ENCODE measurements at regions not wholly inside any gene's neighbourhood (a gene's known extent, or its start where the extent isn't known, plus 50 kb on each side); places are given as distances from the start of the nearest gene placed in this dataset.
"Not testable (repeated sequence)": the region's sequence is repeated elsewhere in the genome, so short reads cannot be mapped to it uniquely, and the experiment has no call there.

DNA sequence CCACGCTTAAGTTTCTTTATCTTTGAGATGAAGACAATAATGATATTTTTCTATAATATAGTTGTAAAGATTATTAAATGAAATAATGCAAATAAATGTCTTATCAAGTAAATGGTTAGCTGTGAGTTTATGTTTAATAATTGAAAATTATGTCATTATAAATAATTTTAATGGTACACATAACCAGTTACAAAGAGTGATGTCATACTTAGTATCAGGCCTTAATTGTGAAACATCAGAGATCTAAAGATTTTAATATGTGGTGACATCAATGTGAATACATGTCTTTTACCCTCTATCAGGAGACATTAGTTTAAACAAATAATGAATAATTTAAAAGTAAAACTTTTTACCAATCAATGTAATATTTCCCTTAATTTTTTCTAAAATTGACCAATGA lies 63.8 kb upstream of the P2RY1 start:
- intact Hi-C loops (cut with DNase I), result no loop called here
- TF ChIP-seq POLR2A (IDR thresholded peaks at IDR 0.05), result no peak
- TF ChIP-seq, protein P1, sequence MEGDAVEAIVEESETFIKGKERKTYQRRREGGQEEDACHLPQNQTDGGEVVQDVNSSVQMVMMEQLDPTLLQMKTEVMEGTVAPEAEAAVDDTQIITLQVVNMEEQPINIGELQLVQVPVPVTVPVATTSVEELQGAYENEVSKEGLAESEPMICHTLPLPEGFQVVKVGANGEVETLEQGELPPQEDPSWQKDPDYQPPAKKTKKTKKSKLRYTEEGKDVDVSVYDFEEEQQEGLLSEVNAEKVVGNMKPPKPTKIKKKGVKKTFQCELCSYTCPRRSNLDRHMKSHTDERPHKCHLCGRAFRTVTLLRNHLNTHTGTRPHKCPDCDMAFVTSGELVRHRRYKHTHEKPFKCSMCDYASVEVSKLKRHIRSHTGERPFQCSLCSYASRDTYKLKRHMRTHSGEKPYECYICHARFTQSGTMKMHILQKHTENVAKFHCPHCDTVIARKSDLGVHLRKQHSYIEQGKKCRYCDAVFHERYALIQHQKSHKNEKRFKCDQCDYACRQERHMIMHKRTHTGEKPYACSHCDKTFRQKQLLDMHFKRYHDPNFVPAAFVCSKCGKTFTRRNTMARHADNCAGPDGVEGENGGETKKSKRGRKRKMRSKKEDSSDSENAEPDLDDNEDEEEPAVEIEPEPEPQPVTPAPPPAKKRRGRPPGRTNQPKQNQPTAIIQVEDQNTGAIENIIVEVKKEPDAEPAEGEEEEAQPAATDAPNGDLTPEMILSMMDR (IDR thresholded peaks at IDR 0.05), result no peak
- H3K27me3 ChIP-seq, result no peaks in the 10 kb centered on the region
- 79 to 84% methylated on average over 1 of the region's 1 CpG for WGBS, 2 donors
- H3K27ac ChIP-seq, result no peak overlapping the region
- no peak for ATAC-seq
- H3K4me1 ChIP-seq, result no peaks in the 10 kb centered on the region
- no peak for DNase-seq
- H3K4me3 ChIP-seq, result no peak overlapping the region
- no peaks in the 10 kb centered on the region for H3K9me3 ChIP-seq
- H3K36me3 ChIP-seq (replicated peaks in 1 of 2; ENCODE audit: insufficient read depth in 1 of 2, low read depth in 2 of 2), result no peaks in the 10 kb centered on the region

DNA sequence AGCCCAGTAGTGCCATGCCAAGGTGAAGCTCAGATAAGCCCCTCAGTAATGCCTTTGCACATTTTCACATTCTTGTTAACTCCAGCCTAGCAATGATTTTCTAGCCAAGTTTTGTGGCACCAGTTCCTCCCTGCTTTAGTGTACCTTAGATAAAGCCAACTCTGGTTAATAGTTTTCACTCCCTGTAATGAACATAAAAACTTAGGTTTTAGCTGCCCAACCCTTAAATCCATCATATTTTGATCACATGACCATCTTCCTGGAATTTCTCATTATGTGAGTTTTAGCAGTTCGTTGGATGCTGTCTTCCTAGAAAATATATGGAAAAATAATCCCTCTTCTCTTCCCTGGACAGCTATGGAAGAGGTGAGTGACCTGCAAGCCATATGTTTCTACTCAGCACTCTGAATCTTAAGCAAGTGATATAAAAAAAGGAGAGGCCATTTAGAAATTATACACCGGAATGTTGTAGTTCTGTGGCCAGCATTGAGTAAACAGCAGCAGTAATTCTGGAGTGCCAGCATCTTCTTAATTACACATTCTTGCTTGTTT lies 62.2 kb upstream of the P2RY1 start:
- H3K4me1 ChIP-seq, result no peaks in the 10 kb centered on the region
- no peaks in the 10 kb centered on the region for H3K36me3 ChIP-seq (replicated peaks in 1 of 2; ENCODE audit: insufficient read depth in 1 of 2, low read depth in 2 of 2)
- DNase-seq, result no peak
- intact Hi-C loops (cut with DNase I), result no loop called here
- no peak for ATAC-seq
- no peaks in the 10 kb centered on the region for H3K9me3 ChIP-seq
- H3K27ac ChIP-seq, result no peak overlapping the region
- H3K27me3 ChIP-seq, result no peaks in the 10 kb centered on the region
- no peak overlapping the region for H3K4me3 ChIP-seq
- TF ChIP-seq, protein P1 (IDR thresholded peaks at IDR 0.05), result no peak
- no peak for TF ChIP-seq POLR2A (IDR thresholded peaks at IDR 0.05)
- WGBS, 2 donors, result 40 to 44% methylated on average over 2 of the region's 2 CpGs

DNA sequence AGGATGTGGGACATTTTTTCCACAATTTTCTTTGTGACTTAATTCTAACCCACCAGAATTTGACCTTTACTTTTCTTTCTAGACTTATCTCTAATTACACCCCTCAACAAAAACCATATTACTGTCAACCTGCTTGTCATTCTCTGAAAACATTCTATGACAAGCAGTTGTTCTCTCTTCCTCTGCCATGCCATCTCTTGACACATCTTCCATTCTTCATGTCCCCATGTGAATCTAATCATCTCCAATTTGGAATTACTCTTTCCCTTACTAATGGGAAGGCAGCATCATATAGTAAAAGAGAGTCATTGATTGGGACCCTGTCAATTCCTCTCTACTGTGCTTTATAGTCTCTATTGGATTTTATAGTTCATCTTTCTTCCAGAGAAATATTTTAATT lies 61.3 kb upstream of the P2RY1 start:
- H3K4me1 ChIP-seq, result no peaks in the 10 kb centered on the region
- H3K27ac ChIP-seq, result no peak overlapping the region
- TF ChIP-seq POLR2A (IDR thresholded peaks at IDR 0.05), result no peak
- TF ChIP-seq, protein P1 (IDR thresholded peaks at IDR 0.05), result no peak
- no peaks in the 10 kb centered on the region for H3K9me3 ChIP-seq
- H3K36me3 ChIP-seq (replicated peaks in 1 of 2; ENCODE audit: insufficient read depth in 1 of 2, low read depth in 2 of 2), result no peaks in the 10 kb centered on the region
- no peak overlapping the region for H3K4me3 ChIP-seq
- intact Hi-C loops (cut with DNase I), result no loop called here
- no peak for DNase-seq
- H3K27me3 ChIP-seq, result no peaks in the 10 kb centered on the region
- ATAC-seq, result no peak

DNA sequence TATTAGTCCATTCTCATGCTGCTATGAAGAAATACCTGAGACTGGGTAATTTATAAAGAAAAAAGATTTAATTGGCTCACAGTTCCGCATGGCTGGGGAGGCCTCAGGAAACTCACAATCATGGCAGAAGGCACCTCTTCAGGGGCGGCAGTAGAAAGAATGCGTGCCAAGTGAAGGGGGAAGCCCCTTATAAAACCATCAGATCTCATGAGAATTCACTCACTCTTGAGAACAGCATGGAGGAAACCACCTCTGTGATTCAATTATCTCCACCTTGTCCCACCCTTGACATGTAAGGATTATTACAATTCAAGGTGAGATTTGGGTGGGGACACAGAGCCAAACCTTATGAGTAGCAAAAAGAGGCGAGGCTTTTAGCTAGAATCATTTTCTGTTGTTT lies 60.7 kb upstream of the P2RY1 start:
- intact Hi-C loops (cut with DNase I); H3K4me3 ChIP-seq; H3K36me3 ChIP-seq (replicated peaks in 1 of 2; ENCODE audit: insufficient read depth in 1 of 2, low read depth in 2 of 2); DNase-seq; H3K9me3 ChIP-seq; H3K27me3 ChIP-seq; H3K27ac ChIP-seq; ATAC-seq; H3K4me1 ChIP-seq: not testable (repeated sequence)
- WGBS, 2 donors, result 79 to 87% methylated on average over 4 of the region's 4 CpGs

DNA sequence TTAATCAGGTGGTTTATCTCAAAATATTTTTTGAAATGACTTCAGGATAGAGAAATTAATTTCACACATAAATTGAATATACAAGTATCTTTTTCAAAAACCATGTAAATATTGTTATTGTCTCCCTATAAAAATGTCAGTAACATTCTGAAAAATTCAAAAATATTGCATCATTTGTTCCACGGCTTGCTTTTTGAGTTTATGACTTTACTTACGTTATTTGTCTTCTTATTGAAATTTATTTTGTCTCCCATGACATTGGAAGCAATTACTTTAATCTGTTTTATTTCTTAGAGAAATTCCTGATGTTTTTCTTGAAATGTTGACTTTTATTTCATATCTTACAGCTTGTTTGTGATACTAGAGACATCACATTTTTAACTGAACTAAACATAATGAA lies 56.9 kb upstream of the P2RY1 start:
- Histone ChIP-seq H3K4me1 (no peaks in the 10 kb centered on the region), H3K27ac (no peak overlapping the region), H3K9me3 (no peaks in the 10 kb centered on the region), H3K27me3 (no peaks in the 10 kb centered on the region), H3K4me3 (no peak overlapping the region), H3K36me3 (replicated peaks in 1 of 2; ENCODE audit: insufficient read depth in 1 of 2, low read depth in 2 of 2) (no peaks in the 10 kb centered on the region)
- TF ChIP-seq, protein P1 (IDR thresholded peaks at IDR 0.05), result no peak
- TF ChIP-seq POLR2A (IDR thresholded peaks at IDR 0.05), result no peak
- 78 to 88% methylated on average over 2 of the region's 2 CpGs for WGBS, 2 donors
- intact Hi-C loops (cut with DNase I), result no loop called here
- DNase-seq, result no peak
- ATAC-seq, result no peak

Data from body of pancreas (tissue), 4 donors.